HCT116 (cell line): ENCODE measurements at regions not wholly inside any gene's neighbourhood (a gene's known extent, or its start where the extent isn't known, plus 50 kb on each side); places are given as distances from the start of the nearest gene placed in this dataset.

Source experiments
- ATAC-seq: fragments of 200-7000 bp; cut with Tn5 transposase; 2 replicates; pipeline ENCODE4 v1.9.1; 2020; ENCODE audit warnings: mild to moderate bottlenecking, moderate library complexity
- BruUV-seq: library from RNA; stranded (reverse); fragments of 400-500 nt; replicated peaks from 2 replicates; lab custom pipeline; 2021; lab: Mats Ljungman, UMichigan
- CTCF ChIA-PET: fragments of 300-600 bp; sonication (Branson Sonifier 250); formaldehyde crosslinking; loops from one replicate; lab custom pipeline; 2021; ENCODE audit warnings: antibody characterized with exemption; lab: Charles Lee
- POLR2A ChIA-PET: fragments of 300-600, 350-600 bp; sonication (Branson Sonifier 250); formaldehyde crosslinking; loops from one replicate; lab custom pipeline; 2021; ENCODE audit warnings: antibody characterized with exemption; lab: Charles Lee
- RAD21 ChIA-PET, 2 experiments: fragments of 300-600 bp; sonication (Branson Sonifier 250); formaldehyde crosslinking; loops; one replicate each; lab custom pipeline; 2023; ENCODE audit warnings: low total read pairs in 2 of 2; ENCODE audit not compliant: uncharacterized antibody in 2 of 2, unreplicated experiment in 2 of 2, low non-redundant PET in 1 of 2; lab: Charles Lee
- DNase-seq: peaks from one replicate; pipeline ENCODE4 v3.0.0-alpha.2; 2010; ENCODE audit warnings: low read depth, low spot score
- H2AFZ ChIP-seq: fragments of 200-600 bp; shearing (Covaris generic), sonication (generic); 2 replicates; pipeline ENCODE4 v1.6.1; 2017; ENCODE audit warnings: low read depth, mixed run types, mixed read lengths, antibody characterized with exemption, low read length; ENCODE audit not compliant: poor library complexity, severe bottlenecking
- H3K27ac ChIP-seq: 2 replicates; pipeline ENCODE4 v1.5.1; 2012; ENCODE audit warnings: low read depth, low read length
- H3K27me3 ChIP-seq: fragments of 200-600 bp; sonication (generic); 2 replicates; pipeline ENCODE4 v1.6.1; 2016; ENCODE audit warnings: mixed run types, low read length, mixed read lengths; ENCODE audit not compliant: insufficient read depth
- H3K36me3 ChIP-seq, 2 experiments: fragments of 200-500 bp in 1 of 2; fragments of 200-600 bp in 1 of 2; sonication (Bioruptor generic) in 1 of 2; sonication (generic) in 1 of 2; 2 replicates each; pipeline versions ENCODE4 v1.5.1 to v1.6.1; 2014 to 2016; ENCODE audit warnings: low read length in 2 of 2, inconsistent platforms in 1 of 2, mixed read lengths in 1 of 2, mixed run types in 1 of 2; ENCODE audit not compliant: insufficient read depth in 2 of 2, control insufficient read depth in 1 of 2
- H3K4me1 ChIP-seq, 2 experiments: fragments of 200-600 bp in 1 of 2; sonication (generic) in 1 of 2; 2 replicates each; pipeline versions ENCODE4 v1.5.1 to v1.6.1; 2012 to 2017; ENCODE audit warnings: low read length in 2 of 2, inconsistent platforms in 1 of 2, mild to moderate bottlenecking in 1 of 2, mixed read lengths in 1 of 2, mixed run types in 1 of 2, moderate library complexity in 1 of 2; ENCODE audit not compliant: insufficient read depth in 2 of 2, control insufficient read depth in 1 of 2
- H3K4me2 ChIP-seq: fragments of 200-600 bp; sonication (generic); 2 replicates; pipeline ENCODE4 v1.6.1; 2017; ENCODE audit warnings: mixed run types, low read length, mixed read lengths
- H3K4me3 ChIP-seq, 2 experiments: fragments of 200-600 bp in 1 of 2; sonication (generic) in 1 of 2; replicated peaks in 1 of 2; 2 replicates each; pipeline ENCODE4 v1.5.1; 2011 to 2016; ENCODE audit warnings: low read length in 2 of 2, control low read depth in 1 of 2, low read depth in 1 of 2, mild to moderate bottlenecking in 1 of 2, mixed read lengths in 1 of 2, mixed run types in 1 of 2
- H3K79me2 ChIP-seq: fragments of 200-600 bp; sonication (generic); 2 replicates; pipeline ENCODE4 v1.6.1; 2017; ENCODE audit warnings: mild to moderate bottlenecking, mixed run types, low read length, moderate library complexity, mixed read lengths; ENCODE audit not compliant: insufficient read depth
- H3K9ac ChIP-seq: fragments of 200-600 bp; sonication (generic); 2 replicates; pipeline ENCODE4 v1.6.1; 2016; ENCODE audit warnings: low read length, mixed read lengths
- H3K9me2 ChIP-seq: fragments of 200-600 bp; sonication (generic), shearing (Covaris generic); 2 replicates; pipeline ENCODE4 v1.6.1; 2017; ENCODE audit warnings: mixed run types, mild to moderate bottlenecking, moderate library complexity; ENCODE audit not compliant: insufficient read depth
- H3K9me3 ChIP-seq, 2 experiments: fragments of 200-500 bp in 1 of 2; fragments of 200-600 bp in 1 of 2; sonication (Bioruptor generic) in 1 of 2; sonication (generic) in 1 of 2; 2 replicates each; pipeline ENCODE4 v1.6.1; 2014 to 2017; ENCODE audit warnings: low read length in 2 of 2, mixed read lengths in 2 of 2, inconsistent platforms in 1 of 2, low read depth in 1 of 2, mild to moderate bottlenecking in 1 of 2, mixed run types in 1 of 2, moderate library complexity in 1 of 2; ENCODE audit not compliant: control insufficient read depth in 1 of 2, insufficient read depth in 1 of 2
- H4K20me1 ChIP-seq: fragments of 200-600 bp; sonication (generic), shearing (Covaris generic); 2 replicates; pipeline ENCODE4 v1.6.1; 2017; ENCODE audit warnings: mixed run types, mild to moderate bottlenecking, moderate library complexity; ENCODE audit not compliant: insufficient read depth
- CBX3 ChIP-seq: IDR thresholded peaks from 2 replicates; pipeline ENCODE4 v1.6.1; 2012; ENCODE audit warnings: low read depth
- CEBPB ChIP-seq: IDR thresholded peaks from 2 replicates; pipeline ENCODE4 v1.6.1; 2012; ENCODE audit warnings: low read depth
- ELF1 ChIP-seq: IDR thresholded peaks from 2 replicates; pipeline ENCODE4 v1.6.1; 2012; ENCODE audit warnings: low read depth, borderline replicate concordance
- EZH2 ChIP-seq: fragments of 200-600 bp; sonication (generic); IDR thresholded peaks from 2 replicates; pipeline ENCODE4 v1.6.1; 2017; ENCODE audit warnings: antibody characterized with exemption, mixed run types
- EZH2phosphoT487 ChIP-seq: fragments of 200-600 bp; IDR thresholded peaks from 2 replicates; pipeline ENCODE4 v1.6.1; 2018; ENCODE audit warnings: antibody characterized with exemption, borderline replicate concordance
- FOSL1 ChIP-seq: IDR thresholded peaks from 2 replicates; pipeline ENCODE4 v1.6.1; 2012; ENCODE audit warnings: low read depth
- JUND ChIP-seq: IDR thresholded peaks from 2 replicates; pipeline ENCODE4 v1.6.1; 2012
- MAX ChIP-seq: IDR thresholded peaks from 2 replicates; pipeline ENCODE4 v1.6.1; 2012
- POLR2A ChIP-seq: IDR thresholded peaks from 2 replicates; pipeline ENCODE4 v1.7.0; 2011; ENCODE audit warnings: borderline replicate concordance; ENCODE audit not compliant: insufficient read depth, insufficient read length; ENCODE audit errors: extremely low read depth
- POLR2AphosphoS5 ChIP-seq: IDR thresholded peaks from 2 replicates; pipeline ENCODE4 v1.6.1; 2011; ENCODE audit warnings: mild to moderate bottlenecking, low read depth, low read length, moderate library complexity
- RAD21 ChIP-seq: IDR thresholded peaks from 2 replicates; pipeline ENCODE4 v1.6.1; 2012; ENCODE audit warnings: low read depth, mild to moderate bottlenecking
- SIN3A ChIP-seq: IDR thresholded peaks from 2 replicates; pipeline ENCODE4 v1.6.1; 2012; ENCODE audit warnings: low read depth
- SP1 ChIP-seq: IDR thresholded peaks from 2 replicates; pipeline ENCODE4 v1.6.1; 2012; ENCODE audit warnings: low read depth
- TCF7L2 ChIP-seq: IDR thresholded peaks from 2 replicates; pipeline ENCODE4 v1.7.0; 2011; ENCODE audit warnings: borderline replicate concordance, inconsistent platforms; ENCODE audit not compliant: insufficient read depth, insufficient read length; ENCODE audit errors: extremely low read depth
- ZFX ChIP-seq: fragments of 450-650 bp; IDR thresholded peaks from 2 replicates; pipeline ENCODE4 v1.6.1; 2017
- ZNF274 ChIP-seq: fragments of 200-500 bp; sonication (Bioruptor generic); IDR thresholded peaks from 2 replicates; pipeline ENCODE4 v1.6.1; 2014; ENCODE audit warnings: mild to moderate bottlenecking, low read depth, low read length, inconsistent platforms
- intact Hi-C: fragments of 100-400 bp; cut with micrococcal nuclease; formaldehyde crosslinking; loops from 2 replicates; pipeline ENCODE4 v1.10.0; 2022
- TF ChIP-seq, protein P1 (sequence below): IDR thresholded peaks from 2 replicates; pipeline ENCODE4 v1.6.1; 2012; ENCODE audit warnings: low read depth
- TF ChIP-seq, protein P2 (sequence below), 3 experiments: fragments of 200-600 bp in 1 of 3; sonication (generic) in 1 of 3; IDR thresholded peaks in 2 of 3; conservative IDR thresholded peaks in 1 of 3; 2 replicates each; pipeline ENCODE4 v1.5.1; 2012 to 2017; ENCODE audit warnings: low read depth in 2 of 3, low read length in 2 of 3, antibody characterized with exemption in 1 of 3, borderline replicate concordance in 1 of 3, control low read depth in 1 of 3, mild to moderate bottlenecking in 1 of 3, mixed read lengths in 1 of 3, mixed run types in 1 of 3, moderate library complexity in 1 of 3; ENCODE audit not compliant: insufficient read depth in 1 of 3
- TF ChIP-seq, protein P3 (sequence below): IDR thresholded peaks from 2 replicates; pipeline ENCODE4 v1.6.1; 2011; ENCODE audit warnings: mild to moderate bottlenecking, low read length, moderate library complexity; ENCODE audit not compliant: insufficient replicate concordance; ENCODE audit errors: extremely low read depth

GRCh38 chrX:43166874-43167273 is 388.9 kb upstream of the PPP1R2C start:
- Histone ChIP-seq H3K4me1 (no peaks in the 10 kb centered on the region), H3K27me3 (no peaks in the 10 kb centered on the region), H3K4me2 (no peak overlapping the region), H2AFZ (no peak overlapping the region), H3K9me2 (no peaks in the 10 kb centered on the region), H3K79me2 (no peaks in the 10 kb centered on the region), H3K4me3 (no peak overlapping the region), H3K36me3 (no peaks in the 10 kb centered on the region), H4K20me1 (no peaks in the 10 kb centered on the region), H3K9me3 (no peaks in the 10 kb centered on the region), H3K27ac (no peak overlapping the region), H3K9ac (no peak overlapping the region)
- intact Hi-C loops, result no loop called here
- no TSS peak for BruUV-seq
- ChIA-PET CTCF (no interaction called here), POLR2A (no interaction called here), RAD21 (no interaction called here)
- DNase-seq, result no peak
- ATAC-seq, result no peak
- TF ChIP-seq SIN3A (no peak), MAX (no peak), CEBPB (no peak), ELF1 (no peak), ZFX (no peak), TCF7L2 (no peak), POLR2AphosphoS5 (no peak), RAD21 (no peak), ZNF274 (no peak), FOSL1 (no peak), POLR2A (no peak), JUND (no peak), CBX3 (no peak), EZH2 (no peak), SP1 (no peak), EZH2phosphoT487 (no peak)
- TF ChIP-seq, protein P1, sequence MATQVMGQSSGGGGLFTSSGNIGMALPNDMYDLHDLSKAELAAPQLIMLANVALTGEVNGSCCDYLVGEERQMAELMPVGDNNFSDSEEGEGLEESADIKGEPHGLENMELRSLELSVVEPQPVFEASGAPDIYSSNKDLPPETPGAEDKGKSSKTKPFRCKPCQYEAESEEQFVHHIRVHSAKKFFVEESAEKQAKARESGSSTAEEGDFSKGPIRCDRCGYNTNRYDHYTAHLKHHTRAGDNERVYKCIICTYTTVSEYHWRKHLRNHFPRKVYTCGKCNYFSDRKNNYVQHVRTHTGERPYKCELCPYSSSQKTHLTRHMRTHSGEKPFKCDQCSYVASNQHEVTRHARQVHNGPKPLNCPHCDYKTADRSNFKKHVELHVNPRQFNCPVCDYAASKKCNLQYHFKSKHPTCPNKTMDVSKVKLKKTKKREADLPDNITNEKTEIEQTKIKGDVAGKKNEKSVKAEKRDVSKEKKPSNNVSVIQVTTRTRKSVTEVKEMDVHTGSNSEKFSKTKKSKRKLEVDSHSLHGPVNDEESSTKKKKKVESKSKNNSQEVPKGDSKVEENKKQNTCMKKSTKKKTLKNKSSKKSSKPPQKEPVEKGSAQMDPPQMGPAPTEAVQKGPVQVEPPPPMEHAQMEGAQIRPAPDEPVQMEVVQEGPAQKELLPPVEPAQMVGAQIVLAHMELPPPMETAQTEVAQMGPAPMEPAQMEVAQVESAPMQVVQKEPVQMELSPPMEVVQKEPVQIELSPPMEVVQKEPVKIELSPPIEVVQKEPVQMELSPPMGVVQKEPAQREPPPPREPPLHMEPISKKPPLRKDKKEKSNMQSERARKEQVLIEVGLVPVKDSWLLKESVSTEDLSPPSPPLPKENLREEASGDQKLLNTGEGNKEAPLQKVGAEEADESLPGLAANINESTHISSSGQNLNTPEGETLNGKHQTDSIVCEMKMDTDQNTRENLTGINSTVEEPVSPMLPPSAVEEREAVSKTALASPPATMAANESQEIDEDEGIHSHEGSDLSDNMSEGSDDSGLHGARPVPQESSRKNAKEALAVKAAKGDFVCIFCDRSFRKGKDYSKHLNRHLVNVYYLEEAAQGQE, result no peak
- TF ChIP-seq, protein P2, sequence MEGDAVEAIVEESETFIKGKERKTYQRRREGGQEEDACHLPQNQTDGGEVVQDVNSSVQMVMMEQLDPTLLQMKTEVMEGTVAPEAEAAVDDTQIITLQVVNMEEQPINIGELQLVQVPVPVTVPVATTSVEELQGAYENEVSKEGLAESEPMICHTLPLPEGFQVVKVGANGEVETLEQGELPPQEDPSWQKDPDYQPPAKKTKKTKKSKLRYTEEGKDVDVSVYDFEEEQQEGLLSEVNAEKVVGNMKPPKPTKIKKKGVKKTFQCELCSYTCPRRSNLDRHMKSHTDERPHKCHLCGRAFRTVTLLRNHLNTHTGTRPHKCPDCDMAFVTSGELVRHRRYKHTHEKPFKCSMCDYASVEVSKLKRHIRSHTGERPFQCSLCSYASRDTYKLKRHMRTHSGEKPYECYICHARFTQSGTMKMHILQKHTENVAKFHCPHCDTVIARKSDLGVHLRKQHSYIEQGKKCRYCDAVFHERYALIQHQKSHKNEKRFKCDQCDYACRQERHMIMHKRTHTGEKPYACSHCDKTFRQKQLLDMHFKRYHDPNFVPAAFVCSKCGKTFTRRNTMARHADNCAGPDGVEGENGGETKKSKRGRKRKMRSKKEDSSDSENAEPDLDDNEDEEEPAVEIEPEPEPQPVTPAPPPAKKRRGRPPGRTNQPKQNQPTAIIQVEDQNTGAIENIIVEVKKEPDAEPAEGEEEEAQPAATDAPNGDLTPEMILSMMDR (IDR thresholded peaks at IDR 0.05 in 2 of 3, conservative IDR thresholded peaks at IDR 0.05 in 1 of 3; ENCODE audit: borderline replicate concordance in 1 of 3, insufficient read depth in 1 of 3, low read depth in 2 of 3, low read length in 2 of 3), result no peak
- TF ChIP-seq, protein P3, sequence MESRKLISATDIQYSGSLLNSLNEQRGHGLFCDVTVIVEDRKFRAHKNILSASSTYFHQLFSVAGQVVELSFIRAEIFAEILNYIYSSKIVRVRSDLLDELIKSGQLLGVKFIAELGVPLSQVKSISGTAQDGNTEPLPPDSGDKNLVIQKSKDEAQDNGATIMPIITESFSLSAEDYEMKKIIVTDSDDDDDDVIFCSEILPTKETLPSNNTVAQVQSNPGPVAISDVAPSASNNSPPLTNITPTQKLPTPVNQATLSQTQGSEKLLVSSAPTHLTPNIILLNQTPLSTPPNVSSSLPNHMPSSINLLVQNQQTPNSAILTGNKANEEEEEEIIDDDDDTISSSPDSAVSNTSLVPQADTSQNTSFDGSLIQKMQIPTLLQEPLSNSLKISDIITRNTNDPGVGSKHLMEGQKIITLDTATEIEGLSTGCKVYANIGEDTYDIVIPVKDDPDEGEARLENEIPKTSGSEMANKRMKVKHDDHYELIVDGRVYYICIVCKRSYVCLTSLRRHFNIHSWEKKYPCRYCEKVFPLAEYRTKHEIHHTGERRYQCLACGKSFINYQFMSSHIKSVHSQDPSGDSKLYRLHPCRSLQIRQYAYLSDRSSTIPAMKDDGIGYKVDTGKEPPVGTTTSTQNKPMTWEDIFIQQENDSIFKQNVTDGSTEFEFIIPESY, result no peak
- TF ChIP-seq, all 23 proteins: peak for 0
